ENCODE measurements at regions not wholly inside any gene's neighbourhood (a gene's known extent, or its start where the extent isn't known, plus 50 kb on each side); places are given as distances from the start of the nearest gene placed in this dataset.

GRCh38 chr2:13109516-13109915 is 392.8 kb downstream of the TRIB2 start:
- DNase-seq: no peak

GRCh38 chr2:13110825-13111224 is 394.1 kb downstream of the TRIB2 start:
- DNase-seq: no peak

GRCh38 chr2:13113002-13113401 is 396.3 kb downstream of the TRIB2 start:
- no peak for DNase-seq

DNA sequence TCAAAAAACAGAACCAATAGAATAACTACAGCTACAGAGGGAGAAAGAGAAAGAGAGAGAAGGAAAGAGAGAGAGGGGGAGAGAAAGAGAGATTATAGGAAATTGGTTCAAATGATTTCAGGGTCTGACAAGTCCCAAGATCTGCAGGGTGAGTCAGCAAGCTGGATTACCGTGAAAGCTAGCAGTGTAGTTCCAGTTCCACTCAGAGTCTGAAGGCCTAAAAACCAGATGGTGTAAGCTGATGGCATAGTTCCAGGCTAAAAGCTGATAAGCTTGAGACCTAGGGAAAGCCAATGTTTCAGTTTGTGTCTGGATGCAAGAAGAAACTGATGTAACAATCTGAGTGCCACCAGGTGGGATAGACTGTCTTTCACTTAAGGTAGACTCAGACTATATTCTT is 397.7 kb downstream of the TRIB2 start:
- peak; percentile 14 for DNase-seq

DNA sequence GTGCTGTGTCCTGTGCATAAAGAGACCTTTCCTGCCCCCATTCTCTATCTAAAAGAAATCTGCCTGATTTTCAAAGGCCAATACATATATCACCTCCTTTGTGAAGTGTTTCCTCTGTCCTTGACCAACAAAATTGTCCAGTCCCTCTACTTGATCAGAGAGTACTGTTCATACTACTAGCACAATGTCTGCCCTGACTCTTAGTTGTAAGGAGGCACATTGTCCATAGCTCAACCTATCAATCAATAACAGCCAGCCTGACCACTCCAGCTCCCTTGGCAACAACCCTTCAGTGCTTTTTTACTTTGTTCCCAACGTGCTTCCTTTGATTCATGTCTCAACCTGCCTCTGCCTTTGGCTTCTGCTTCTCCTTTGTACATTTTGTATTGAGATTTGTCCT is 398.9 kb downstream of the TRIB2 start:
- no peak for DNase-seq

GRCh38 chr2:13121096-13121495 is 404.4 kb downstream of the TRIB2 start:
- no peak for DNase-seq

GRCh38 chr2:13128139-13128538 is 411.4 kb downstream of the TRIB2 start:
- DNase-seq: no peak

GRCh38 chr2:13135369-13135768 is 418.6 kb downstream of the TRIB2 start:
- no peak for DNase-seq

GRCh38 chr2:13135856-13136255 is 419.1 kb downstream of the TRIB2 start:
- no peak for DNase-seq

GRCh38 chr2:13137679-13138078 is 420.9 kb downstream of the TRIB2 start:
- no peak for DNase-seq

- DNase-seq: no peak
Measured at GRCh38 chr2:13141315-13141714, 424.6 kb downstream of the TRIB2 start.

DNA sequence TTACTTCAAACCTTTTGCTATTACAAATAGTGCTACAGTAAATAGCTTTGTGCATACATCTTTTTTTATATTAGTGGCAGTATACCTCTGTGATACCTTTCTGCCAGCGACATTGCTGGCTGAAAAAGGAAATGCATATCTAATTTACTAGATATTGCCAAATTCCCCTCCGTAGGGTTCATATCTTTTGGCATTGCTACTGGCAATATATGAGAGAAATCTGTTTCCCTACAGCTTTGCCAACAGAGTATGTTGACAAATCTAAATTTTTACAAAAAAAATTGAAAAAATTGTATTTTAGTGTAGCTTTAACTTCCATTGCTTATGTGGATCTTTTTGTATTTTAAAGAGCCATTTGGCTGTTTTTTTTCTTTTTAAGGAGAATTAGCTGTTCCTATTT is 426.7 kb downstream of the TRIB2 start:
- DNase-seq: no peak

DNA sequence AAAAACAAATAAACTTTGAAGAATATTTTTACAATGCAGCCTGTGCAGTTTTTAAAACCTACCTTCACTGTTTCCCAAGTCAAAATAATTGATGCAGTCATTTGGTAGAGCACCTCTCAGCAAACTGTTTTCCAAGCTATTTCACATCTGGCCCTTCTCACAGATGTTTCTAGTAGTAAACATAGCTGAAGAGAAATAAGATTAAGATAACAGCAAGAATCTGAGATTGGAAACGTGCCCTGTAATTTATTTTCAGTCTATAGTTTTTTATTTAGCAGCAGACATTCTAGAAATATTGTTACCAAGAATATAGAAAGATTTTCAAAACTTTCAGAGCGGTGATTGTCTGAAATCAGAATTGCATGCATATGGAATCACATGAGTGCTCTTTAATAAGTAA is 440.2 kb downstream of the TRIB2 start:
- DNase-seq: no peak

DNA sequence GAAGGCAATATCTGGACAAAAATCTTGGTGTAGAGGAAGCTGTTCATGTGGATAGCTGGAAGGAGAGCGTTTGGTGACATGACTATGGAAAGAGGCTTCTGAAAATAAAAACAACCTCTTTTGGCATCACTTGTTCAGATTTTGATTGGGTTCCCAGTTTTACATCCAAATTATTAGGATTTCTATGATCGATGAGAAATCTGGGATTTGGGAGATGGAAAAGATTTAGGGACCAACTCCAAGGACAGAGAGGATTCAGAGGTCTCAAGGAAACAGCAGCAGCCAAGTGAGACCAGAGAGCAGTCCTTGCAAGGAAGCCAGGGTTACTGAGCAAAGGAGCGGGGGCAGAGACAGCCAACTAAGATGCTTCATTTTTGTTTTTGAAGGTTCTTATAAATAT is 441.7 kb downstream of the TRIB2 start:
- DNase-seq: no peak

DNA sequence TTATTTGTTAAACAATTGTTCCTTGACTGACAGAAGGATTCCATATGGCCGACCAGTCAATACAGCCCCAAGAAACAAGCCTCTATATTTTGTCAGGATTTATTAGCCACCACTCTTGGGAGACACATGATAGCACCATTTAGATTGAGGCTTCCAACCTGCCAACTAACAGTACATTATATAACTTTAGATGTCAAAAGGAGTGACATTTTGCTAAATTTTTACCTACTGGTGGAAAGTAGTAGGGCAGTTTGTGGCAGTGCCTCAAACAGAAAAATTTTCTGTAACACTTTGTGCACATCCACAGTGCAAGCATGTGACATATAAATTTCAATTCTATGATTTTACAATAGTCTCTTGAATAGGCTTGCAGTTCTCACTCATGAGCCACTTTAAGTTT is 464.0 kb downstream of the TRIB2 start:
- DNase-seq: no peak

DNA sequence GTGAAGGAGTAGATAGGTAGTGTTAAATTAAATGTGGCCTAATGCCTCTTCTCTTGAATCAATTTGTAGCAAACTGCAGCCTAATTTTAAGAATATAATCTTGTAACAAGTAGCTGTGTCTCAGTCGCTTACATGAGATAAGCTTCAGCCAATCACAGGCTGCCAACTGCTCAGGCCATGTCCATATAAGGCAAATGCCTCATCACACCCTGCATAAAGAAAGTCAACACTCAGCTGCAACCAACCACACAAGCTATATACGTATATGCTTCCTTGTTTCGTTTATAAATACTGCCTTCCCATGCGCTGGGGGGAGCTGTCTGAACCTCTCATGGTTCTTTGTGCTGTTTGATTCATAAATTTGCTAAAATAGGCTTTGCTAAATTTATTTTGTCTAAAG is 476.3 kb downstream of the TRIB2 start:
- DNase-seq: no peak

DNA sequence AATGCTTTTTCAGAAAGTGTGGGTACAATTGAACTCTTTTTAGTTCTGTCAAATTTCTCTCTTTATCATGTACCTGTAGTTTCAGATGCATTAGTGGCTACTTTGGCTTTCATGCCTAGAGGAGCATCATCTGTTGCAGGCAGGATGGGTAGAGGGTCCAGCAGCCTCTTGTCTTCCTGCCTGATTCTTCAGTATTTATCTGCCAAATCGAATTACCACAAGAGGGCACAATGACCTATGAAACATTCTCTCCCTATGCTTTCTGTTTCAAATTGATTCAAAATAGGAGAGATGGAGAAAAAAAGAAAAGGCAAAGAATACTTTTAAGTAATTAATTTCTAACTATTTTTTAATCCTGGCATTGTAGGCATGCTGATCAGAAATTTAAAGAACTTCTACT is 477.2 kb downstream of the TRIB2 start:
- no peak for DNase-seq

- DNase-seq: no peak
Measured at GRCh38 chr2:13195270-13195669, 478.5 kb downstream of the TRIB2 start.

GRCh38 chr2:13197248-13197647 is 480.5 kb downstream of the TRIB2 start:
- DNase-seq: no peak

- no peak for DNase-seq
Measured at GRCh38 chr2:13201924-13202323, 485.2 kb downstream of the TRIB2 start.

GRCh38 chr2:13212115-13212514 is 495.4 kb downstream of the TRIB2 start:
- no peak for DNase-seq

- DNase-seq: no peak
Measured at GRCh38 chr2:13218205-13218604, 501.5 kb downstream of the TRIB2 start.

DNA sequence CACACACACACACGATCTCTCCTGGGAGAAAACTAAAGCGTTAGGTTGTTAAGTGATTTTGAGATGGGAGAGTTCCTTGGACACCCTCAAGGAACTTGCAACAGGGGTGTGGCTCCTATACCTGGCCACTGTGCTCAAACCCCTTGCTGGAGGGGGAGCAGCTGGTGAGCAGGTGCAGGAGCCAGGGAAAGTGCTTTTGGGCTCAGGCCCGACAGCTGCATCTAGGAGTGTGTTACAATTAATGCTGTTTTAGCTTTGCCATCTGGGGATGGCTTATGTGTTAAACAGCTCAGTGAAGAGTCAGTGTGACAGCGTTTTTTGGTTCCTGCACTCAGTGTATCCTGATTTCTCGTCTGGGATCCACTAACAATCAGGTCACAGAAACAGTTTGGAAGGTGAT is 510.8 kb downstream of the TRIB2 start:
- DNase-seq: no peak

DNA sequence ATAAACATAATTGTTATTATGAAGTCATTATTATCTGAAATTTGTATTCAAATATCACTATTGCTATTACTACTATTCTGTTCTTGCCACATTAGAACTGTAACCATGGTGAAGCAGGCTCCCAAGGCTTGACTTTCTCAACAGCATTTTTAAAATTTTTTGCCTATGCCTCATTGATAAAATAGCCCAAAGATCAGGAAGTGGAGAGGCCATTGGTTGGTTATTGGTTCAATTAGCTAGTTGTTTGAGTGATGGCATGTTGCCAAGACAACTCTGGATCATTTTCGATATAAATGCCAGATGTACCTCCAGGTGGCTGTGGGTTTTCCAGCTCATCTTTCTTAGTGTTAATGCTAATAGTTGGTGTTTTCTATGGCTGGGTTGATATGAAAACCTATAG is 513.5 kb downstream of the TRIB2 start:
- no peak for DNase-seq

DNA sequence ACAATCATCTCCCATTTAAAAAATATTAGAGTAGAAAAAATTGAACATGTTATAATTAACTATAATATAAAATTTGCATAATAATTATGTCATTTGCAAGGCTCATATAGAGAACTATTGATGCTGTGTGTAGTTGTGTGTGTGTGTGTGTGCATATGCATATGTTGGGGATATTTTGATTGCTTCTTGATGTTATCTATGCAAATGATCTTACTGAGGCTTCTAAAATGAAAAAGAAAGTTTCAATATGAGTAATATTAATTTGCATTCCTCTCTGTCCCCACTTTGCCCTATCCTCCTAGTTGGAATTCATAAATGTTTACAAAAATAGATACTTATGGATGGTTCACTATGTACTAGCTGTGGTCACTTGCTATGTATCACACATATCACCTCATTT is 523.3 kb downstream of the TRIB2 start:
- no peak for DNase-seq

DNA sequence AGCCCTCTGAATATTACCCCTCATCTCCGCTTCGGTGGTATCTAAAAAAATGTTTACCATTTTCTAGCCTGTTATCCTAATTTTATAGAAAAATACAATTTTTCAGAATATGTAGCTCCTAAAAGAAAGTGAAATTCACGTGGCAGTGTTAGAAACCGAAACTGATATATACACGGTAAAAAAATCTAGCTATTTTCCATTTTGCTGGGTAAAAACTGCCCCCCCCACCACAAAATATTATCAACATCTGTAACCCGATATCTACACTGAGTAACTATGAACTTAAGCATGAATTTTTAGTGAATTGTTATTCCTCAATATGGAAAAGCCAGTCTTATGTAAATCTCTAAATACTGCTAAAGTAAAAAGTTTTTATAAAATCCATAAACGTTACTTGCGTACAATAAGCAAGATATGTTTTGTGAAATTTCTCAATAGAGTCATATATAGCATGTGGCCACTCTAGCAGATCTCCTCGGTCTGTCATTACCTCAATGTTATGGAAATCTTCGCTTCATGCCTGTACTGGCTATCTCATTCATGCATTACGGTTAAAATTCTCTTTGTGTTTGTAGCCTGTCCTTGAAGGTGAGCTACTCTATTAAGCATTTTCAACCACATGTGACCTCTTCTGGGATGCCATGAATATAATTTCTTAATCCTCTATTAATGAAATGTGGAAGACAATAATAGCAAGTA is 524.2 kb downstream of the TRIB2 start:
- no peak for DNase-seq

All from DMS 273 treated with DMSO at 0.1 percent for 48 hours (cell line).